Fibroblast of upper back skin (primary cell): ENCODE measurements at regions not wholly inside any gene's neighbourhood (a gene's known extent, or its start where the extent isn't known, plus 50 kb on each side); places are given as distances from the start of the nearest gene placed in this dataset.
"Not testable (repeated sequence)": the region's sequence is repeated elsewhere in the genome, so short reads cannot be mapped to it uniquely, and the experiment has no call there.

ENCODE experiments used
- DNase-seq: peaks from one replicate; pipeline ENCODE4 v3.0.0-alpha.2; 2013

DNA sequence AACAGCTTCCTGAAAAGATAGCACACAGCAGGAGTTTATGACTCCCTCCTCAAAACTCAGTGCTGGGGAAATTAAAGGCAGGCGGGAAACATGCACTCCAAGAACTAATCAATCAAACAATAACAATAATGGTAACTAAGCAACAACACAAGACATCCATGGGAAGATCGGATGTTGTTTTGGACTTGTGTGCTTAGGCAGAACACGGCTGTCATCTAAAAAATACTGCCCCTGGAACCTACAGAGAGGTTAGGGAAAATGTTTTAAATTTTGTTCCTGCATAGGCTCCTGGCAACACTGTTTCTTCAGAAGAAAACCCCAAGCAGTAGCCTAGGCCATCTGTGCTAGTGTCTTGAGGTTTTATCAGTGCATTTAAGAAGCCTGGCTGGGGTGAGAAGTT, 1378.2 kb downstream of the STIM2 start:
- no peak for DNase-seq

DNA sequence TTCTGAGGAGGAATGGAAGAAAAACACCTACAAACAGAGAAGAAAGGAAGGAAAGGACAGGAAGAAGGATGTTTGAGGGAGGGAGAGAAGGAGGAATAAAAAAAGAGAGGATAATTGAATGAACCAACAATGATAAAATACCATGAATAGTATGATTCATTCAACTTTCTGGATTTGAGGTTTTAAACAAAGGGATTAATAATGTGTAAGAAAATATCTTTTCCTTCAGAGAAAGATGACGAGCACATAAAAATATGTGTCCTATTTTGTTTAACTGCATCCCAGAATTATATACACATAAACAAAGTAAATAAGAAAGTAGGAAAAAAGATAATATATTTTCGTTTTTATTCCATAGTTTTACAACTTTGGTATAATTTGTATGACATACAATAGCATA, 1380.4 kb downstream of the STIM2 start:
- no peak for DNase-seq

DNA sequence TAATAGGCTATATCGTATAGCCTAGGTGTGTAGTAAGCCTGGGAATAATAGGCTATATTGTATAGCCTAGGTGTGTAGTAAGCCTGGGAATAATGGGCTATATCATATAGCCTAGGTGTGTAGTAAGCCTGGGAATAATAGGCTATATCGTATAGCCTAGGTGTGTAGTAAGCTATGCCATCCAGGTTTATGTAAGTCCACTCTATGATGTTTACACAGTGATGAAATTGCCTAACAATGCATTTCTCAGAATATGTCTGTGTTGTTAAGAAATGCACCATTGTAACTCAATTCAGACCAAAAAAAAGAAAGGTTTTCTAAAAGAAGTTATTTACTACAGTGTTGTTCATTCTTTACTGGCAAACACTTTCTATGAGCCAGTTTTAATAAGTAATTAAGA, 1387.2 kb downstream of the STIM2 start:
- no peak for DNase-seq

DNA sequence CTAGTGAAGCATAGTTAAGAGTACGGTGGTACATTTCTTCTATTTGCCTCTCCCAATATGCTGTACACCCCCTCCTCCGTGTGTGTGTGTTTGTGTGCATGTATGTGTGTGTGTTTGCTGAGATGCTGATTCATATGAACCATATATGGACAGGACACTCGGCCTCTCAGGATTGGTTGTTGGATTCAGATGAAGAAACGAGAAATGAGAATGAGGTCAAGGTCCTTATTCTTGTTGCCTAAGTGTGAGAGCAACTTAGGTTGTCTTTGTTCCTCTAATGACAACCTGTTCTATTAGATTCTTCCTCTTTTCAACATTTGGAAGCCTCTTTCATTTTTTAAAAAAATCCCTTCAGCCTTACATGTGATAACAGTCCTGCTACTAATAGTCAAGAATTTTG, 1387.6 kb downstream of the STIM2 start:
- DNase-seq, result no peak

DNA sequence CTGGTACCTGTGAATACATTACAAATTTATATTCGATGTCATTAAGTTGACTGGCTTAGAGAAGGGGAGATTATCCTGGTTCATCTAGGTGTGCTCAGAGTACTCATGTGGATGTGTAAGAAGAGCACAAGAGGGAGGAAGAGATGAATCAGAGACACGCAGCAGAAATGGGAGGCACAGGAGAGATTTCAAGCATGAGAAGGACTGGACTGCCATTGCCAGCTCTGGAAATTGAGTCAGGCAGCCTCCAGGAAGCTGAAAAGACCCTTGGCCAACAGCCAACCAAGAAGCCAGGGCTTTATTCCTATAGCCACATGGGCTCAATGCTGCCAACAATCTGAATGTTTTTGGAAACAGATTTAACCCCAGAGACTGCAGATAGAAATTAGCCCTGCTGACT, 1390.0 kb downstream of the STIM2 start:
- DNase-seq, result peak; percentile 22

DNA sequence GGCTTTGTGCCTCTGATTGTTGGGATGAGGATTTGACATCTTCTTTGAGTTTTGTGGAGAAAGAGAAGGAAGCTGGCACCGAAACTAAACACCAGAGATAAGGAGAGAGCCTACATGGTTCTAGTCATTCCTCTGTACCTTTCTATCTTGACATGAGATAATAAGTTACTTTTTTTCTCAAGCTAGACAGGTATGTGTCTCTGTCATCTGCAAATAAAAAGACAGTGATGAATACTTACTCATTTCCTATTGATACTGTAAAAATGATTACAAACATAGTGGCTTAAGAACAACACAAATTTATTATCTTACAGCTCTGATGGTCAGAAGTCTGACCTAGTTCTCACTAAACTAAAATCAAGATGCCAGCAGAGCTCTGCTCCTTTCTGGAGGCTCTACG, 1391.2 kb downstream of the STIM2 start:
- no peak for DNase-seq

DNA sequence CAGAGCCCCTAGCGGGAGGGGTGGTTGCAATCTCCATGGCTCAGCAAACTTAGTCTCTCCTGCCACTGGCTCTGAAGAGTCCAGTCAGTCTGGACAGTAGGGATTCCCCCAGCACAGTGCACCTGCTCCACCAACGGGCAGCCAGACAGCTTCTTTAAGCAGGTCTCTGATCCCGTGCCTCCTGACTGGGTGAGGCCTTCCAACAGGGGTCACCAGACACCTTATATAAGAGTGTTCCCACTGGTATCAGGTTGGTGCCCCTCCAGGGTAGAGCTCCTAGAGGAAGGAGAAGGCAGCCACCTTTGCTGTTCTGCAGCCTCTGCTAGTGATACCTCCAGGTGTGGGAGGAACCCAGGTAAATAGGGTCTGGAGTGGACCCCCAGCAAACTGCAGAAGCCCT, 1393.4 kb downstream of the STIM2 start:
- no peak for DNase-seq

DNA sequence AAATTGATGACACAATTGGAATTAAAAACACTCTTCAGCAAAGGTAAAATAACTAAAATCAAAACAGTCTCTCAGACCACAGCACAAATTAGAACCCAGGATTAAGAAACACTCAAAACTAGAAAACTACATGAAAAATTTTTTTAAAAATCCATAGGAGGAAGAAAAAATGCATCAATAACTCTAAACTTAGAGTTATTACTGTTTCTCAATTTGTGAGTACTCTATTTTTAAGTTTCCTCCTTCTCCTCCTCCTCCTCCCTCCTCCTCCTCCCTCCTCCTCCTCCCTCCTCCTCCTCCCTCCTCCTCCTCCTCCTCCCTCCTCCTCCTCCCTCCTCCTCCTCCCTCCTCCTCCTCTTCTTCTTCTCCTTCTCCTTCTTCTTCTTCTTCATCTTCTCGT, 1395.7 kb downstream of the STIM2 start:
- DNase-seq, result no peak

DNA sequence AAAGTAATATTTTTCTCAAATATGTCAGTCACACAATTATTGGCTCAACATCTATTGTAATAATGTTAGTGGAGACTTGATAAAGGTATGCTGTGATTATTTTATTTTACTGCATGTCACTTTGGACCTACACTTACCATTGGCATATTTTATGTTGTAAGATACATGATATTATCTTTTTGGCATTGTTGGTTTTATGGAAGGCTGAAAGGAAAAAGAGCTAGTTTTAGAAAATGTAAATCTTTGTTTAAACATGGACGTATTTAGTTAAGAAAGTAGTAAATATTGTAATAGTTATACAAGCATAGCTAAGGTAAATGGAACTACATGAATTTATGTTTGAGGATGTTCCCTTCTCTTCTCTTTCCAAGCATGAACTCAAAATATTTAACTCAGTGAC, 1399.3 kb downstream of the STIM2 start:
- DNase-seq, result no peak

DNA sequence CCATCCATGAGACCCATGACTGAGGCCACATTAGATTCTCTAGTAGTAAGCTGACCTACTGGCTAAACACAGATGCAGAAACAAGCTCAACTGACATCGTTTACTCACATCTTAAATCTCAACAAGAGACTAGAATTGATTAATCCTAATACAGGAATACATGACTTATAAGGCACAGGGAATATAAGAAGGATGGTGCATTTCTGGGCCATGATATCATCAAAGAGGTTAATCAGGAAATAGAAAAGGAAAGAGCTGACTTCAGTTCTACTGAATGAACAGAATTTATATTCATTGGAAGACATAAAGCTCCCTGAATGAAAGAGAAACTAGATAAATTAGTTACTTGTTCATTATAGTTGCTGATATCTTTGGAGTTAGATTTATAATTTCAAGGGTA, 1406.5 kb downstream of the STIM2 start:
- DNase-seq, result peak; percentile 52

DNA sequence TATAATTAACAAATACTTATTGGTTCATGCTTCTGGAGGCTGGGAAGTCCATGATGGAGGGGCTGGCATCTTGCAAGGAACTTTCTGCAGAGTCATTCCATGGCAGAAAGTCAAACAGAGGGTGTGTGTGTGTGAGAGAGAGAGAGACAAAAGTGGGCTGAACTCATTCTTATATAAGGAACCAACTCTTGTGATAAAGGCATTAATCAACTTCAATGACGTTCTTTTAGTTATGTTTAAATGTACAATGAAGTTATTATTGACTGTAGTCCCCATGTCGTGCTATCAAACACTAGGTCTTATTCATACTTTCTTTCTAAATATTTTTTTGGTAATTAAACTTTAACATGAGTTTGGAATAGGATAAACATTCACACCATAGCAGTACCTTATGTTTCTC, 1408.8 kb downstream of the STIM2 start:
- DNase-seq, result no peak

DNA sequence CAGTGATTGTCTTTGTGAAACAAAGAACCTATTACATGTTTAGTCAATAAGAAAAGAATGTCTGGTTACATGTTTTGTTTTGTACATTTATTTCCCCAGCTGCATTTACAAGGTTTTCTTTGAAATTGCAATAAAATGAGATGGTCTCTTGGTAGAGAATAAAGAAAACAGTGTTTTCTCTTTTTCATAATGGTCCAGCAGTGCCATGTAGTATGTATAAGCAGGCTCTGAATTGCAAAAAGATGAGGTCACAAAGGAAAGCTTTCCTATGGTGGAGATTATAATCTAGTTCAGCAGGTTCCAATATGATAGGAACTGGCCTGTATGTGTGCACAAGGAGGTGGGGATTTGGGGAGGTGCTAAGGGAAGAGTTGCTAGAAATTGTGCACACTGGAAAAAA, 1417.3 kb downstream of the STIM2 start:
- peak; percentile 21 for DNase-seq

DNA sequence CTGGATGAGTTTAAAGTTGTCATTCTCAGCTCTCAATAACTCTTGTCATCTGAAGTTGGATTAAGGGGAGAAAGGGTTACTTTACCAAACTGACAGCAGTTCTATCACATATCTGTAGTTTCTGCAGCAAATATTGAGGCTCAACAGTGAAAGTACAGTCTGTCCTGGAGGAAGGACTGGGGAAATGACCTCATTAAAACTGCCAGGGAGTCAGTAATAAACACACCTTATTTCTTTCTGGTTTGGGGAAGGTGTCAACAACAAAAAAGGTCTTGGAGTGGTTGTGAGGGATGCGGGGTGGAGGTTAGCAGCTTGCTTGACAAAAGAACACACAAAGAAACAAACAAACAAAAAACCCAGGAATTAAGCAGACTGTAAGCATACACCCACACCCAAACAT, 1418.0 kb downstream of the STIM2 start:
- no peak for DNase-seq

DNA sequence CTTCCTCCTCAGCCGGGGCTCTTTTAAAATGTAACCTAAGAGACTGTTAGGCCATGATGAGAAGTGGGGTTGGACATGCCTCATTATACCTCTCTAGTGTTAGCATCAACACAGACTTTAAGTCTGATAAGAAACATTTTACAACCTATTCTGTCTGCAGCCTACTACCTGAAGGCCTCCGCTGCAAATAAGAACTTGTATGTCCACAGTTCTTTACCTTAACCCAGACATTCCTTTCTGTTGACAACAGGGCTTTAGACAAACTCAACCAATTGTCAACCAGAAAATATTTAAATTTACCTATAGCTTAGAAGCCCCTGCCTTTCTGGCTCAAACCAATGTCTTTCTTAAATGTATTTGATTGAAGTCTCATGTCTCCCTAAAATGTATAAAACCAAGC, 1418.6 kb downstream of the STIM2 start:
- DNase-seq, result no peak

DNA sequence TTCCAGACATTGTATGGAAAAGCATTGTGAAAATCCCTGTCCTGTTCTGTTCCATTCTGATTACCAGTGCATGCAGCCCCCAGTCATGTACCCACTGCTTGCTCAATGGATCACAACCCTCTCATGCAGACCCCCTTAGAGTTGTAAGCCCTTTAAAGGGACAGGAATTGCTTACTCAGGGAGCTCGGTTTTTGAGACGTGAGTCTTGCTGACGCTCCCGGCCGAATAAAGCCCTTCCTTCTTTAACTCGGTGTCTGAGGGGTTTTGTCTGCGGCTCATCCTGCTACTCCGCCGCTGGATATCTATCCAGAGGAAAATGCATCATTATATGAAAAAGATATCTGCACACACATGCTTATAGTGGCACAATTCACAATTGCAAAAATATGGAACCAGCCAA, 1425.6 kb downstream of the STIM2 start:
- DNase-seq, result not testable (repeated sequence)

DNA sequence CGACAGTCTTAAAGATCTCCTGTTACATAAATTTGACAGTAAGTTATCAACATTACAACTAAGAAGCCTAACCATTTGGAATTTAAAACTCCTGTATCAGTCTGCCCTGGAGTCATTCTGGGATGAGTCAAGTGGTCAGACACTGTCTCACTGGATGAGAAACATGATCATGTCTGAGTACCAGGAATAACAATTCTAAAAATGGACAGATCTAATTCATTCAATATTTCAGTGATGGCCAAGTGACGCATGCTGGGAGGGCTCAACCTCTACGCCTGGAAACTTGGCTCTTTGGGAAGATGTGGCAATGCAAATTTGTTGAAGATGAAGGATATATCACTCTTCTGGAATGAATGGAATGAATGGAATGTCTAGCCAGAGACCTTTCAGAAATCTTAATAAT, 1427.2 kb downstream of the STIM2 start:
- DNase-seq, result peak; percentile 100

DNA sequence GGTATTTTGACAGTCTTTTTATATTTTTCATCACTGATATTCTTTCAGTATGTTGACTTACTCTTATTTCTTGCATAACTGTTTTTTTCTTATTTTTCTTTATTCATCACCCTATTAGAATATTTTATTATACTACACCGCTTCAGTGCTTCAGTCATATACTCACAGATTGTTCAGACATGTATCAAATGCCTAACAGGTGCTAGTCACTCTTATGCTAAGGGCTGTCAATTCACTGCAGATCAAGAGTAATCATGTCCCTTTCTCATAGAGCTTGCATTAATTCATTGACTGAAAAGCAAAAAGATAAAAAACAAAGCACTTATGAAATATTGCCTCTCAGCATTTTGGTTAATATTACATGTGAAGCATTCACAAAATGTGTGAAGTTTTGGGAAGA, 1435.6 kb downstream of the STIM2 start:
- DNase-seq, result no peak

DNA sequence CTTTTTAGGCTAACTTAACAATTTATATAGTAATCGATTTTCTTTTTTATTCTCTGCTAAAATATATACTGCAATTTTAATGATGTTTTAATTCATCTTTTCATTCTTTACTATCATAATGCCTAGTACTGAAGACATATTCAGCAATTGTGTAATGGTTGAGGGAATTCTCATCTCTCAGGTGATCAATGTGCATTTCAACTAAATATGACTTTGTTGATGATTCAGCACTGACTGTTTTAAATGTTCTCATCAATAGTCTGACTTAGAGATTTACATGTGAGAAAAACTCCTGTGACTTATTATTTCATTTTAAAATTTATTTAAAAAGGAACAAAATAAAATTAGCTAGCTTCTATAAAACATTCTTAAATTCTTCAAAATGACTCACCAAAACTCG, 1450.3 kb downstream of the STIM2 start:
- peak; percentile 5 for DNase-seq

DNA sequence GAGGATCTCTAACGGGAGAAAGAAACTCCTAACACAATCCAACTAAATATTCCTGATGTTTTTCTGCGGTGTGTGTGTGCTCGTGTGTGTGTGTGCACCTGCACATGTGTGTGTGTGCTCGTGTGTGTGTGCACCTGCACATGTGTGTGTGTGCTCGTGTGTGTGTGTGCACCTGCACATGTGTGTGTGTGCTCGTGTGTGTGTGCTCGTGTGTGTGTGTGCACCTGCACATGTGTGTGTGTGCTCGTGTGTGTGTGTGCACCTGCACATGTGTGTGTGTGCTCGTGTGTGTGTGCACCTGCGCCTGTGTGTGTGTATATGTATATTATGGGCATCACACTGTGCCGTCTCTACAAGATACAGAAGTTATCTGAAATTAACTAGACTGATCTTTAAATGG, 1451.9 kb downstream of the STIM2 start:
- not testable (repeated sequence) for DNase-seq

DNA sequence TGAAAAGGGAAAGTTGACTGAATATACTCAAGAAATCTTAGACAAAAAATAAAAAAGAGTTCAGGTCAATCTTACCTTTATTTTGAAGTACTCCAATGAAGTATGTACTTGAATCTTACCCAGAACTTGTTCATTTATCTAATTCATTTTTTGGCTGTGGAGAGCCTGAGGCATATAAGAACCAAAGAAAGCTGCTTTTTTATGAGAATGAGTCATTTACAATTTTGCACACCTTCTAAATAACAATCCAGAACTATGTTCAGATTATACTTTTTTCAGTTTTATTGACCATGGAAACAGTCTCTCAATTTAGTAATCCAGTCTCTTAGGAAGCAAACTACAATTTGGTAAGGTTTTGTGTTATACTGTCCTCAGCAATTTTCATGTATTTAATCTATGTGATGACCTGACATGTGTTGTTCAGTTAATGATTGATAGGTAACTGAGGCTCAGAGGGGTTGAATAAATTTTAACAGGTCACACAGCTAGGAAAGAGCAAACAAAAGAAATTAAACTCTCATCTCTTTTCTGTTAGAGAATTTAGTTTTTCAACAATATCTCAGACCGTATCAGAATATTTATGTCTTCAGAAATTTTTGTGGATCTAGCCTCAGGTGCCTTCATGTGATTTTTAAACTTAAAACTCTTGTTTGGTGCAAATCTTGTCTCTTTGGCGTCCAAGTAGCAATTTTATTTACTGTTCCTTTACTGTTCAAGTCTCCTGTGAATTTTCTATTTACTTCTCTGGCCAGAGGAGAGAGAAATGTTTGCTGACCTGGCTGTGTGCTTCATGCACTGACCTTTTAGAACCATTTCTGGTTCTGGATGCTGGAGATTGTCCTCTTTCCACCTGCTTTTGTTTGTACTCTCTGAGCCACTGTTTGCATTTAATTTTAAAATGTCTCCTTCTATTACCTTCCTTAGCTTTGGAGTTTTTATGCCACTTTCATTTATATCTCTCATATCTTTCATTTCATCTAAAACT, 1453.4 kb downstream of the STIM2 start:
- no peak for DNase-seq

DNA sequence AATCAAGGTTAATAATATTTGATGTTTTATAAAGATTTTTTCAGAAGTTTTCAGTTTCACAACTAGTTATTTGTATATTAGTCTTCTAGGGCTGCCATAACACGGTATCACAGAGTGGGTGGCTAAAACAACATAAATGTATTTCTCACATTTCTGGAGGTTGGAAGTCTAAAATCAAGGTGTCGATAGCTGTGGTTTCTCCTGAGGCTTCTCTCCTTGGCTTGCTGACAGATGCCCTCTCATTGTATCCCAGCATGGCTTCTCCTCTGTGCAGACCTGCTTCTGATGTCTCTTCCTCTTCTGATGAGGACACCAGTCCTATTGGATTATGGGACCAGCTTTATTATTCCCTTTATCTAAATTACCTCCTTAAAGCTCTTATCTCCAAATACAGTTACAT, 1456.6 kb downstream of the STIM2 start:
- peak; percentile 57 for DNase-seq

DNA sequence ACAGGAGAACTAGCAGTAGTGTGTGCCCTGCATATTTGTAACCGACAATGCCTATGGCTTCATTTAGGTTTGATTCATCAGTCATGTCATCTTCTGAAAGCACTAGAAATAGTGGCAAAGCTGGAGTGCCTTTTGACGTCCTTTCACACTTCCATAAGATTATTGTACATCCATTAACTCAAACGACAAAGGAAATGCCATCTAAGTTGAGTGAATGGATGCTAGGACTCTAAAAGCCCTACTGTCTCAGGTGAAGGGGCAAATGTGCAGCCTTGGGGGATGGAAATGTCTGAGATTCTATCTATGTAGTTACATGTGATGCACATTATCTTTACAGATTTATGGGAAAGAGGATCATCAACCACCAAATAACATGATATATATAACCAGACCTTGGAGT, 1473.6 kb downstream of the STIM2 start:
- DNase-seq, result no peak

DNA sequence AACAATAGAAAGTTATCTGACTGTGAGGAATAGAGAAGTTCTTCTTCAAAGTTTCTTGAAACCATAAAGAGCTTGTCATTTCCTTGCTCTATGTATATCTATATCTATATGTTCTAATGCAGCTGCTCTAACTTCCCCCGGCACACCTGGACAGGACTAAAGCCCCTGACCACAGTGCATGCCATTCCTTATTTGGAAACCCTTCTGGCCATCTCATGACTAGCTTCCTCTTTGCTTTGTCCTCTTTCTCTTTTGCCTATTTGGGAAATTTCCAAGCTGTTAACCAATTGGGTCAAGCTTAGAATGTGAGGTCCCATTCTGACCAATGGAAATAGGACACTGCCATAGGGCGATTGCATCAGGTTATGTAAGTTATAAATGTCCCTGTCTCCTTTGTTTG, 1481.1 kb downstream of the STIM2 start:
- no peak for DNase-seq

DNA sequence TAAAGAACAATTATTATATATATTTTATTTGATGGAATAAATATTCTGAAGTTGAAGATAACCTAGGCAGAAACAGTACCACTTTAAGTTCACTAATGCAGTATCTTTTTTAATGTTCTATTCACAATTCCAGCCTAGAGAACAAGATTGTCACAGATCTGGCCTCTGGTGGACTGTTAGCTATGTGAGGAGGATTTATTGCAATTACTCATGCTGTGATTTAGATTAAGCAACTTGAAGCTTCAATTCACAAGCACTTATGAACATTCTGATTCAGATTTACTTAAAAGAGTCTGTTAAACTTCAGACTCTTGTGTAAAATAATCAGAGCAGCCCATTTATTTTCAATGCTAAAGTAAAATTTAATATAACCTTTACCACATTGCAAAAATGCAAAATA, 1489.8 kb downstream of the STIM2 start:
- DNase-seq, result peak; percentile 77

DNA sequence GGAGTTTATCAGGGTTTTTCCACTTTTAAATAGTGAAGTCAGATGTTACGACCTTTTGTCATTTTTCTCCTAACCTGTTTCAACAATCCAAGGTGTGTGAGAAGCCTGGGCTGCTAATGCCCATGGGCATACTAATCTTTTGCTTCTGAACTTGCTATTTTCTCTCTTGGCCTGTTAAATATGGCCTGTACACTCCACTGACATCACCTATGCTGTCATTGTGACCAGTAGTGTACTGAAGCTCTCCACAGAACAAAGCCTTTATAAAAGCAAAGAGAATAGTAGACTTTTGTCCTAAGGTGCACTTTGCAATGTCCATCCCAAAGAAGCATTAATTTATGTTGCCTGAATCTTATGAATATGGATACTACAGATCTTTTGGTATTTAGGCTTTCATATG, 1490.5 kb downstream of the STIM2 start:
- no peak for DNase-seq
